Adrenal gland (tissue), 9 donors: ENCODE measurements at regions not wholly inside any gene's neighbourhood (a gene's known extent, or its start where the extent isn't known, plus 50 kb on each side); places are given as distances from the start of the nearest gene placed in this dataset.

Experiments
- DNase-seq, 7 donors: peaks; one replicate each; pipeline ENCODE4 v3.0.0-alpha.2; 2019 to 2020
- H3K27ac ChIP-seq, 5 donors: fragments of 200-600 bp; sonication (generic) in 4 of 5; 1 replicate in 3 of 5; 2 replicates in 2 of 5; pipeline versions ENCODE4 v1.5.1 to v1.8.0; 2016 to 2020; ENCODE audit warnings: mild to moderate bottlenecking in 1 of 5
- H3K27me3 ChIP-seq: fragments of 200-600 bp; 2 replicates; pipeline ENCODE4 v1.8.0; 2021
- H3K36me3 ChIP-seq, 2 donors: fragments of 200-600 bp; replicated peaks in 1 of 2; 1 replicate in 1 of 2; 2 replicates in 1 of 2; pipeline versions ENCODE4 v1.5.1 to v1.8.0; 2018 to 2022
- H3K4me1 ChIP-seq, 2 donors: fragments of 200-600 bp; replicated peaks in 1 of 2; 1 replicate in 1 of 2; 2 replicates in 1 of 2; pipeline versions ENCODE4 v1.5.1 to v1.8.0; 2018 to 2021
- H3K4me3 ChIP-seq, 4 donors: fragments of 200-600 bp; sonication (generic) in 3 of 4; one replicate each; pipeline ENCODE4 v1.5.1; 2016 to 2018
- H3K9me3 ChIP-seq, 3 donors: fragments of 200-600 bp; sonication (generic) in 1 of 3; replicated peaks in 1 of 3; 1 replicate in 2 of 3; 2 replicates in 1 of 3; pipeline versions ENCODE4 v1.5.1 to v1.8.0; 2016 to 2021
- POLR2A ChIP-seq, 2 donors: fragments of 450-650 bp; IDR thresholded peaks; one replicate each; pipeline ENCODE4 v1.6.1; 2017; ENCODE audit warnings: antibody characterized with exemption in 2 of 2, mild to moderate bottlenecking in 2 of 2, moderate library complexity in 1 of 2
- WGBS, 4 donors: extraction: QIAGEN DNeasy Blood & Tissue Kit in 2 of 4; methylation state at CpG; one replicate each; pipeline versions ENCODE4 v1.1.5 to v1.1.7; 2013 to 2017; 5-methylcytosine and 5-hydroxymethylcytosine counted together
- intact Hi-C, 2 donors: fragments of 100-400 bp; cut with DNase I; formaldehyde crosslinking; loops; one replicate each; pipeline versions ENCODE4 v1.14.1 to v1.15.0; 2022 to 2023
- TF ChIP-seq, protein P1 (sequence below), 6 experiments: fragments of 450-650 bp in 4 of 6; fragments of 200-600 bp in 2 of 6; sonication (generic) in 1 of 6; IDR thresholded peaks; 1 replicate in 5 of 6; 2 replicates in 1 of 6; pipeline versions ENCODE4 v1.5.1 to v1.8.0; 2016 to 2021; ENCODE audit warnings: antibody characterized with exemption in 6 of 6, mild to moderate bottlenecking in 2 of 6, moderate library complexity in 1 of 6
- donor health status: healthy with polysubstance abuse.
- donor health status: Bipolar disorder and iron deficiency.
- donor health status: DM: yes; HTN: yes; CAD: no.
- donor health status: DM: no; HTN: no; CAD: no.
- donor health status: DM: no; HTN: no; CAD: no.

DNA sequence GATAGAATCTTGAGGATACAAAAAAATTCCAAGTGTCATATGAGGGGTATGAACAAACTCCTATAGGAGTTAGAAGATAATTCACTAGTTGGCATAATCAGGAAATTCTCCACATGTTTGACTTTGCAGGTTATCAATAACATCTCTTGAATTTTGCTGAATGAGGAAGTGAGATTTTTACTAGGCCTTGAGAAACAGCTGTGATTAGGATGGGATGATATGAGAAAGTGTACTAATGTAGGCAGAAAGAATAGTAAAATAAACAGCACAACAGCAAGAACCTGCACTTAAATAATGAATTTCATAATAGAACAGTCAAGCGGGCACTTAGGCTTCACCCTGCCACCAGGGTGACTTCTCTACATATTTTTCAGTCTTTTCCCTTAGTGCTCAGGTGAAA, 570.8 kb upstream of the CRIM1 start:
- no peaks in the 10 kb centered on the region for H3K36me3 ChIP-seq
- DNase-seq, result no peak
- intact Hi-C loops, result no loop called here
- H3K9me3 ChIP-seq, result no peaks in the 10 kb centered on the region
- no peaks in the 10 kb centered on the region for H3K4me1 ChIP-seq
- no peaks in the 10 kb centered on the region for H3K27me3 ChIP-seq
- no peak overlapping the region for H3K4me3 ChIP-seq
- H3K27ac ChIP-seq, result no peak overlapping the region
- WGBS, 4 donors, result 43 to 96% (median 82%) methylated on average over 1 of the region's 1 CpG
- no peak for TF ChIP-seq POLR2A (IDR thresholded peaks at IDR 0.05)
- TF ChIP-seq, protein P1, sequence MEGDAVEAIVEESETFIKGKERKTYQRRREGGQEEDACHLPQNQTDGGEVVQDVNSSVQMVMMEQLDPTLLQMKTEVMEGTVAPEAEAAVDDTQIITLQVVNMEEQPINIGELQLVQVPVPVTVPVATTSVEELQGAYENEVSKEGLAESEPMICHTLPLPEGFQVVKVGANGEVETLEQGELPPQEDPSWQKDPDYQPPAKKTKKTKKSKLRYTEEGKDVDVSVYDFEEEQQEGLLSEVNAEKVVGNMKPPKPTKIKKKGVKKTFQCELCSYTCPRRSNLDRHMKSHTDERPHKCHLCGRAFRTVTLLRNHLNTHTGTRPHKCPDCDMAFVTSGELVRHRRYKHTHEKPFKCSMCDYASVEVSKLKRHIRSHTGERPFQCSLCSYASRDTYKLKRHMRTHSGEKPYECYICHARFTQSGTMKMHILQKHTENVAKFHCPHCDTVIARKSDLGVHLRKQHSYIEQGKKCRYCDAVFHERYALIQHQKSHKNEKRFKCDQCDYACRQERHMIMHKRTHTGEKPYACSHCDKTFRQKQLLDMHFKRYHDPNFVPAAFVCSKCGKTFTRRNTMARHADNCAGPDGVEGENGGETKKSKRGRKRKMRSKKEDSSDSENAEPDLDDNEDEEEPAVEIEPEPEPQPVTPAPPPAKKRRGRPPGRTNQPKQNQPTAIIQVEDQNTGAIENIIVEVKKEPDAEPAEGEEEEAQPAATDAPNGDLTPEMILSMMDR (IDR thresholded peaks at IDR 0.05), result no peak

DNA sequence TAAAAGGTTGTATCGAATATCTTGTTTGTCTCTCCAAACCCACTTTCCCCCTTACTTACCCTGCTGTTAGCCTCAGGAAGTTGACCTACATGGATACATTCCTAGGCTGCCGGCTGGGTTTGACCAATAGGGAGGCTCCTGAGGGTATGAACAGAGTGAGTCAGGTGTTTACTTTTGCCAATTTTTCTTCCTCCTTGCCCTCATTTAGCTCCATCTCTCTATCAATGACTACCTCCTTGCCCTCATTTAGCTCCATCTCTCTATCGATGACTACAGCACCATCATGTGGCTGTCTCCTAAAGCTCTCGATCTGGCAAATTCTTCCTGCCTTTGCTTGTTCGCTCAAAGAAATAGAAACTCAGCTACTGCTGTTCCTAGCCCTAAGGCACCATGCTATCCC, 571.9 kb upstream of the CRIM1 start:
- no peaks in the 10 kb centered on the region for H3K4me1 ChIP-seq
- WGBS, 4 donors, result 78 to 82% (median 79%) methylated on average over 5 of the region's 5 CpGs
- H3K9me3 ChIP-seq, result no peaks in the 10 kb centered on the region
- H3K36me3 ChIP-seq, result no peaks in the 10 kb centered on the region
- H3K27ac ChIP-seq, result no peak overlapping the region
- intact Hi-C loops, result no loop called here
- DNase-seq, result no peak
- H3K4me3 ChIP-seq, result no peak overlapping the region
- H3K27me3 ChIP-seq, result no peaks in the 10 kb centered on the region
- TF ChIP-seq, protein P1 (IDR thresholded peaks at IDR 0.05), result no peak
- no peak for TF ChIP-seq POLR2A (IDR thresholded peaks at IDR 0.05)

DNA sequence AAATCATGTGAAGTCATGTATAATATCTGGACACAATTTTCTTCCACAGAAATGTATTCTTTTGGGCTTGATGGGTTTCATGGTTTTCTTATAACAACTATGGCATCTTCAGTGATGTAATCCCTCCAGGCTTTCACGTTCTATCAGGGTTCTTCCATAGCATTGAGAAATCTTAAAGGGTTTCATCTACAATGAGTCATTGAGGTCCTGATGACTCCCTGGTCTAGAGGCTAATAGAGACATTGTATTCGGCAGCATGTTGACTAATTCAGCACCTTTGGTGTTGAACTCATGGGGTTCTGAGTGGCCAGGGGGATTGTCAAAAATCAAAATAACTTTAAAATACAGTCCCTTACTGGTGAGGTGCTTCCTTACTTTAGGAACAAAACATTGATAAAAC, 614.0 kb upstream of the CRIM1 start:
- Histone ChIP-seq H3K4me1 (no peaks in the 10 kb centered on the region), H3K27ac (no peak overlapping the region), H3K36me3 (no peaks in the 10 kb centered on the region), H3K9me3 (no peaks in the 10 kb centered on the region), H3K27me3 (no peaks in the 10 kb centered on the region), H3K4me3 (no peak overlapping the region)
- intact Hi-C loops, result no loop called here
- TF ChIP-seq POLR2A (IDR thresholded peaks at IDR 0.05), result no peak
- TF ChIP-seq, protein P1 (IDR thresholded peaks at IDR 0.05), result no peak
- WGBS, 4 donors, result 60 to 77% (median 67%) methylated on average over 2 of the region's 2 CpGs
- DNase-seq, result no peak

DNA sequence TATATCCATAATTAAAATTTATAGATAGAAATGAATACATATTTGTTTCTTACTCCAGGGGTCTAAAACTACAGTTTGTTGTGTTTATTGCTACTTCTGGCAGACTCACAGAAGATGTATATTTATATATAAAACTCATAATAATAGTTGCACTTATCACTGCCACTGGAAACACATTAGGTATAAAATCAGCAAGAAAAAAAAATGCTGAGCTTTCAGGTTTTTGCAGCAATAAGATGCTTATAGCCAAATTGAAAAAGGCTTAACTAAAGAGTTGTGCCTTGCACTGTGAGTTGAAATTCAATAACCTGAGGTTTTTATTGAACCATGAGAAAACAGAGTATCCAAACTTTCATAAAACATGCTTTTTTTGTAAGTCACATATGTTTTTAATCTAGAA, 623.9 kb upstream of the CRIM1 start:
- no peak overlapping the region for H3K4me3 ChIP-seq

More for the DNA sequence above, 623.9 kb upstream of the CRIM1 start:
- Histone ChIP-seq H3K4me1 (no peaks in the 10 kb centered on the region), H3K27me3 (no peaks in the 10 kb centered on the region), H3K9me3 (no peaks in the 10 kb centered on the region), H3K36me3 (no peaks in the 10 kb centered on the region), H3K27ac (no peak overlapping the region)
- TF ChIP-seq, protein P1 (IDR thresholded peaks at IDR 0.05), result no peak
- no peak for TF ChIP-seq POLR2A (IDR thresholded peaks at IDR 0.05)
- no peak for DNase-seq
- intact Hi-C loops, result no loop called here
